ENCODE measurements at regions not wholly inside any gene's neighbourhood (a gene's known extent, or its start where the extent isn't known, plus 50 kb on each side); places are given as distances from the start of the nearest gene placed in this dataset.
"Not testable (repeated sequence)": the region's sequence is repeated elsewhere in the genome, so short reads cannot be mapped to it uniquely, and the experiment has no call there.

- intact Hi-C loops (cut with DNase I), result no loop called here
- DNase-seq (ENCODE audit: low spot score), result peak; percentile 36
These were observed 72.8 kb upstream of the IQSEC1 start for GRCh38 chr3:13145826-13146642.

GRCh38 chr3:13145131-13145825, 72.0 kb upstream of the IQSEC1 start:
- intact Hi-C loops (cut with DNase I), result no loop called here
- peak; percentile 60 for DNase-seq (ENCODE audit: low spot score)

DNA sequence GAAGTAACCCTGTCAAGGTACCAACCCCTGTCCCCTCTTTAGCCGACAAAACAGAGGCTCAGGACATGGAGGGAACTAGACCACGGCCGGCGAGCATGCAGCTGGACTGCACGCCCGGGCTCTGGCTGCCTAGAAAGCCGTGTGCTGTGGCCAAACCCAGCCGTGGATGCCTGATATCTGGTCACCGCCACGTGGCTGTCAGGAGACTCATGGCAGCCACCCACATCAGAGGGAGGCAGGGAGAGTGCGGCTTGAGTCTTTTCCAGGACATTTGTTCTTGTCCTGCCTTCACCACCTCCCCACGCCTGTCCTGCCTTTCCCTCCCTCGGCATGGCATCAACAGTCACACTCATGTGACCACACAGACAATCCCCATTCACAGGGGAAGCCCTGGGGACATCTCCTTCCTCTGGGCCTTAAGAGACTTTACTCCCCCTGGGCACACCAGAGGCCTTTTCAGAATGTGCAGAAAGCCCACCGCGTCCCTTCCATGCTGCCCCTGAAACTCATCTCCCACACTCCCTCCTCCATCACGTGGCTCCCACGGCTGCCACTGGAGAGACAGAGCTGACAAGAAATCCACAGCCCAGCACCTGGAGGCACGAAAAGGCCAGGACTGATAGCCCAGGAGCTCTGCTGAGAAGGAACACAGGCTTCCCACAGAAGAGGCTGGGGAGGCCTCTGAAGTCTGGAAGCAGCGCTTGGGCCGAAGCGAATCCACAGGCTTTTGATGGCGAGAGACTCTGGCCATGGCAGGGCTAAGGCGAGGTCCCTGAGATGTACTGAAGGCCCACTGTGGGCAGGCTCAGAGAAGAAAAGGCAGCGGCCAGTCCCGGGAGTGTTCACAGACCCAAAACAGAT, 71.2 kb upstream of the IQSEC1 start:
- DNase-seq (ENCODE audit: low spot score), result peak; percentile 55
- intact Hi-C loops (cut with DNase I), result no loop called here

DNA sequence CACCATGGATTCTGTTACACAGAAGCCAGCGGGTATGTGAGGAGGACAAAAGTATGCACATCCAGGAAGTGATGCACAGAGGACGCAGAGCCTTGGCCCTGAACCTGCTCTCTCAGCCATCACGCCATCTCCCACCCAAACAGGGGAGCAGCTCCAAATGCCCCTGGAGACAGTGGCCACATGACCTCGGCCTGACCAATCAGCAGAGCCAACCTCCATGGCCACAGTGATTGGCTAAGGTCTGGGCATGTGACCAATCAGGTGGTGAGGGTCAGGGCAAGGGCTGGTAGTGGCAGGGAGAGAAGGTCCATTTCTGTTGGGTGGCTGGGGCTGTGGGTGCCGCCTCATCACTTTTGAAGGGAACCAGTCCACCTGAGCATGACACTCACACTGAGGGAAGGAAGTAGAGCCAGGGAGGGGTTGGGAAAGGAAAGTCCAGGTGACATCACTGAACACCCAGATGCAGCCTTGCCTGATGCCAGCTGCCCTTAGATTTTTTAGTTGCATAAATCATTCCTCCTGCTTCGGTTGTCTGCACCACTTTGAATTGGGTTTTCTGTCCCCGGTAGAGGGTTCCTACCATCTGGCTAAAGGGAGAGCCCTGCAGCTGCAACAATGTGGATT, 70.3 kb upstream of the IQSEC1 start:
- DNase-seq (ENCODE audit: low spot score), result peak; percentile 61
- intact Hi-C loops (cut with DNase I), result no loop called here

GRCh38 chr3:13142552-13143380, 69.5 kb upstream of the IQSEC1 start:
- peak; percentile 63 for DNase-seq (ENCODE audit: low spot score)
- intact Hi-C loops (cut with DNase I), result no loop called here

DNA sequence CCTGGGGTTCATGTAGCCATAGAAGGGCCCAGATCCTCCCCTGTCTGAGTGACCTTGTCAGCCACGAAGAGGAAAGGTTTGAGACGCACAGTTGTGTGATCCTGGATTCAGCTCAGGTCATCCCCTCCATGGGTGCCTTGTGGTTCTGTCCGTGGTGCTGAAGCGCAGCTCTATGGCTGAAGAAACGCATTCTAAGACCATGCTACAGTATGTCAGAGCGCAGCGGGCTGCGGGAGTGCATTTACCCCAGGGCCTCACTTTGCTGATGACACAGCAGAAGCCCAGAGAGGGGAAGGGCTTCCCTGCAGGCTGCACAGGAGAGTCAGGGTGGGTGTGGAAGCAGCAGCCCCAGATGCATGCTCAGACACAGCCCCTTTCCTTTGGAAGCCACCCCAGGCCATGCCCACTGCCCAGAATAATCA, 68.8 kb upstream of the IQSEC1 start:
- DNase-seq (ENCODE audit: low spot score), result peak; percentile 36
- intact Hi-C loops (cut with DNase I), result no loop called here

DNA sequence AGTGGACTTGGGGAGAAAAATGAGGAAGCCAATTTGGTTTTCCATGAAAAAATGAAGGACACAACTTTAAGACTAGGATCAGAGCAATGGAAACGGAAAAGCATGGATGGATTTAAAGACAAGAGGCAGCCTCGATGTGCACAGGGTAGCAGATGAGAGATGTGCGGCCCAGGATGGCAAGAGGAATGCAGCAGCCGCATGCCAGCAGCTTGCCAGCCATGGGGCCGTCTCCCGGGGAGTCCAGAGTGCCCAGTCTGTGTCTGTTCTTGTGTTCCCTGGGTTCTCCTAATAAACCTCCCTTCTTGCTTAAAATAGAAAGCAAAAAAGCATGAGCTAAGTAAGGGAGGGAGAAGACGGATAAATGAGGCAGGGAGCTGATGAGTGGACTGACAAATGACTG, 68.0 kb upstream of the IQSEC1 start:
- DNase-seq (ENCODE audit: low spot score), result no peak
- intact Hi-C loops (cut with DNase I), result no loop called here

GRCh38 chr3:13140596-13140995, 67.4 kb upstream of the IQSEC1 start:
- peak; percentile 20 for DNase-seq (ENCODE audit: low spot score)
- intact Hi-C loops (cut with DNase I), result no loop called here

DNA sequence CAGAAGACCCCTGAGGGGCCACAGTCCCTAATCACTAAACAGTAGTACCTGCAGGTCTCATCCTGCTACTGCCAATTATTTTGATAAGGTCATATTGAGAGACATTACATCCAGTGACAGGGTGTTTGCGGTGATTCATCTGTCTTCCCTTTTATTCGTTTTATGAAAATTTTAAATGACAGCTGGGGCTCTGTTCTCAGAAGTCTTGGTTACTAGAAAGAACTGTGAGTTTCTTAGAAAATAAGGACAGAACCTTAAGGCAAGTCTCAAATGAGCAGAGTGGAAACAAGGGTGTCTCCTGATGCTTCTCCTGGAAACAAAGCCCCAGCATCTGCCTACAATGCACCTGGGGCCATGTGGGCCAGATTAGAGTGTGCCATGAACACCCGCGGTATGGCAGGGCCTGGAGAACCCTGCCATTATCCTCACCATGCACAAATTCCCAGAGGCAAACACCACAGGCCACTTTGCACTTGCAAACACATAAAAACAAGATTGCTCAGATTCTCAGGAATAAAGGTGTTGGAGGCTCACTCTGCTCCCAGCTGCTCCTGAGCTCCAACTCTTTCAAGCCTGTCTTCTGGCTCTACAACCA, 66.3 kb upstream of the IQSEC1 start:
- peak; percentile 9 for DNase-seq (ENCODE audit: low spot score)
- intact Hi-C loops (cut with DNase I), result no loop called here

DNA sequence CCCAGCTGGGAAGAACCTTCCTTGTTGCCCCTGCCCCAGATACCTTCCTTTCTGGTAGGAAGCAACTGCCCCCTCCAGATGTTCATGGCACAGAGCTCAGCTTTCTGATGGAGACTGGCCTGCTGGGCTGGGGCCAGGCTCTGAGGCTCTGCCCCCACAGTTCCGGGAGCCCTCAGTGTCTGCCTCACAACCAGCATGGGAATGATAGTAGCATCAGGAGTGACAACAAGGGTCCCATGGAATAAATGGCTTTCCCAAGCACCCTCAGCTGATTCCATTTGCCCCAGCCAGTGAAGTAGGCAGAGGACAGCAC, 65.6 kb upstream of the IQSEC1 start:
- DNase-seq (ENCODE audit: low spot score), result peak; percentile 71

DNA sequence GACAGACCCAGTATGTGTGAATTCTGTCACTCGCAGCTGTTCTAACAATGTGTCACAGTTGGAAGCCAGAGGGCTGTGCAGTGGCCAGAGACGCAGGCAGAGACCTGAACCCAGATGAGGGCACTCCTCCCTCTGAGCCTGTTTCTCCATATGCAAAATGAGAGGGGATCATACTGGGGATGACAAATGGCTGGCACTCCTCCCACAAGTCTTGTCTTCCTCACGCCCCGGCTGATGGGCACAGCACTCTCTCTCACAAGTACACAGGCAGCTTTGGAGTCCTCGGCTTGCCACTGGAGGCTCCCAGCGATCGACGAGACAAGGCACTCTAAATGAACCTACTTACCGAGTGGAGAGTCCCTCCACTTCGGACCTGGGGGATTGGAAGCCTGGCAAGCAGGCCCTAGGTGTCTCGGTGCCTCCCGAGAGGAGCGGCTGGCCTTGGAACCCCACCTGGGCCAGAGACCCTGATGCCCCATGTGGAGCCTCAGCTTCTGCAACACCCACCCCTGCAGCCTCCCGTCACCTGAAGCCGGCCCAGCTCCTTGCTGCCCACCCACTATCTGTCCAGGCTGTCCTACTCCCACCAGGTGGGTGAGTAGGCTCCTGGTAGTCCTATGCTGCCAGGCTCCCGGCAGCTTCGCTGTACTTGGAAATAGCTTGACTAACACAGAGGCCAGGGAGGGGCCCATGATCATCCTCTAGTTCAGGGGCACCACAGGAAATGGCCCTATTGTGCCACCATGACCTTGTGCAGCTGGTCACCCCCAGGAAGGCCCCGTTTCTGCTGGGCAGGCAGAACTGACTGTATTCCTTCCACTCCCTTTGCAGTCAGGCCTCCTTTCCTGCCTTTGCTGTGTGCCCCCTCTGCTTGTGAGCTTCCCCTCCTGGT, 65.0 kb upstream of the IQSEC1 start:
- intact Hi-C loops (cut with DNase I), result no loop called here
- peak; percentile 66 for DNase-seq (ENCODE audit: low spot score)

More for the DNA sequence above, 65.6 kb upstream of the IQSEC1 start:
- intact Hi-C loops (cut with DNase I), result no loop called here

GRCh38 chr3:13136848-13137247, 63.6 kb upstream of the IQSEC1 start:
- DNase-seq (ENCODE audit: low spot score), result peak; percentile 9
- intact Hi-C loops (cut with DNase I), result not testable (repeated sequence)

- no peak for DNase-seq (ENCODE audit: low spot score)
- intact Hi-C loops (cut with DNase I), result no loop called here
These were observed 63.2 kb upstream of the IQSEC1 start for GRCh38 chr3:13136426-13136825.

DNA sequence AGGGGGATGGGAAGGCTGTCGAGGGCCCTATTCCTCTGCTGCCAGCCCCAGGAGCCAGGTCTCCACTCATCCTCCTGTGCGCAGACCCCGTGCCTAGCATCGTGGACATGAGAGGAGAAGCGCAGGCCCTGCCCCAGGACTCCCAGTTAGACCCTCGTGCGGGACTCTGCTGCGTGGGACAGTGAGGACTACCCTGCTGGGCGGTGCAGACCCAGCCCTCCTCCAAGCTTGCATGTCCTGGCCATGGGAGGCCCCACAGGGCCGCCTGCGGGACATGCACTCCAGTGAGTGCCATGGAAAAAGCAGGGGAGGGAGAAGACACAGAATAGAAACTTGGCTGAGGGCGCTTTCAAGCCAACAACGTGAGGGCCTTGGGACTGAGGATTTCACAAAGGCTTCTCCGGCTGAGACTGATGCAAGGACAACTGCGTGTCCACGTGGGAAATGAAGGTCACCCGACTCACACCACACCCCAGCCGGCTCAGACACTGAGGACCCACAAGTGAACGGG, 62.6 kb upstream of the IQSEC1 start:
- DNase-seq (ENCODE audit: low spot score), result peak; percentile 59
- intact Hi-C loops (cut with DNase I), result no loop called here

DNA sequence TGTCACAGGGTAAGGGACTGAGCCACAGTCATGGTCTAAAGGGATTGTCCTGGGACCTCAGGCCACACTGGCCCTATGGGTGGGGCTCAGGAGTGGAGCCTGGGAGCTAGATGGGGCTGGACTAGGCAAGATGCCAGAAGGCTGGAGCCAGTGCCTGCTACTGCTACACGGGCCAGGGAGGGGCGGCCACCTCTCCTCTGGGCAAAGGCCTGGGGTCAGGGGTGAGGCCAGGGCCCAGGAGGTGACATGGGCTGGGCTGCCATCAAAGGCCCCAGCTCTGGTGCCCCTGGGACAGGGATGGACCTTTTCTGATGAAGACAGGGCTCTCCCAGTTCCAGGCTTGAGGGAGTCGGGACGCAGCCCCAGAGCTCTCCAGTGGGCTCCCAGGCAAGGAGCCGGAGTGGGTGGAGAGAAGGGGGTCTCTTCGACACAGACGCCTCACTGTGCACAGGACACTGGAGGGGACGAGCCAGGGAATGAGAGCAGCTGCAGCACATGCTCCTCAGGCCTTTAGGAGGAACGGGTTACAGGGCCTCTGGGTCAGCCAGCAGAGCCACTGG, 62.1 kb upstream of the IQSEC1 start:
- intact Hi-C loops (cut with DNase I), result no loop called here
- DNase-seq (ENCODE audit: low spot score), result peak; percentile 63

GRCh38 chr3:13134879-13135206, 61.6 kb upstream of the IQSEC1 start:
- intact Hi-C loops (cut with DNase I), result no loop called here
- DNase-seq (ENCODE audit: low spot score), result peak; percentile 31

GRCh38 chr3:13134166-13134878, 61.1 kb upstream of the IQSEC1 start:
- intact Hi-C loops (cut with DNase I), result no loop called here
- DNase-seq (ENCODE audit: low spot score), result peak; percentile 56
